Trophoblast cell (in vitro differentiated cells and primary cell): ENCODE measurements at regions not wholly inside any gene's neighbourhood (a gene's known extent, or its start where the extent isn't known, plus 50 kb on each side); places are given as distances from the start of the nearest gene placed in this dataset.
"Not testable (repeated sequence)": the region's sequence is repeated elsewhere in the genome, so short reads cannot be mapped to it uniquely, and the experiment has no call there.

Experiments used
- DNase-seq, 2 donors: peaks; one replicate each; pipeline ENCODE4 v3.0.0-alpha.2; 2016
- H2AFZ ChIP-seq: 2 replicates; pipeline ENCODE4 v1.6.1; 2013; ENCODE audit warnings: low read length, moderate library complexity, mild to moderate bottlenecking; ENCODE audit not compliant: insufficient read depth, poor library complexity
- H2AK5ac ChIP-seq: 2 replicates; pipeline ENCODE4 v1.6.1; 2013; ENCODE audit warnings: mild to moderate bottlenecking, low read length
- H2BK120ac ChIP-seq: 2 replicates; pipeline ENCODE4 v1.6.1; 2013; ENCODE audit warnings: low read length, mild to moderate bottlenecking, moderate library complexity; ENCODE audit not compliant: insufficient read depth, poor library complexity
- H2BK12ac ChIP-seq: 2 replicates; pipeline ENCODE4 v1.6.1; 2013; ENCODE audit warnings: mild to moderate bottlenecking, low read length, moderate library complexity
- H2BK5ac ChIP-seq: 2 replicates; pipeline ENCODE4 v1.6.1; 2013; ENCODE audit warnings: low read length, low read depth, moderate library complexity, mild to moderate bottlenecking; ENCODE audit not compliant: poor library complexity
- H3K14ac ChIP-seq: 2 replicates; pipeline ENCODE4 v1.6.1; 2013; ENCODE audit warnings: mild to moderate bottlenecking, low read length
- H3K18ac ChIP-seq: 2 replicates; pipeline ENCODE4 v1.6.1; 2013; ENCODE audit warnings: mild to moderate bottlenecking, low read length
- H3K23ac ChIP-seq: 2 replicates; pipeline ENCODE4 v1.6.1; 2013; ENCODE audit warnings: low read length
- H3K27ac ChIP-seq: 2 replicates; pipeline ENCODE4 v1.5.1; 2013; ENCODE audit warnings: low read depth, mild to moderate bottlenecking, inconsistent platforms, low read length, moderate library complexity
- H3K27me3 ChIP-seq: 2 replicates; pipeline ENCODE4 v1.6.1; 2013; ENCODE audit warnings: inconsistent platforms, mild to moderate bottlenecking, low read length, moderate library complexity; ENCODE audit not compliant: insufficient read depth
- H3K36me3 ChIP-seq, 2 experiments: 1 replicate in 1 of 2; 2 replicates in 1 of 2; pipeline ENCODE4 v1.6.1; 2013; ENCODE audit warnings: low read length in 2 of 2, mild to moderate bottlenecking in 2 of 2, moderate library complexity in 1 of 2; ENCODE audit not compliant: insufficient read depth in 2 of 2, control insufficient read depth in 1 of 2
- H3K4ac ChIP-seq: 2 replicates; pipeline ENCODE4 v1.6.1; 2013; ENCODE audit warnings: low read depth, mild to moderate bottlenecking, low read length, moderate library complexity
- H3K4me1 ChIP-seq, 2 experiments: 1 replicate in 1 of 2; 2 replicates in 1 of 2; pipeline ENCODE4 v1.6.1; 2013; ENCODE audit warnings: low read length in 2 of 2, mild to moderate bottlenecking in 2 of 2, moderate library complexity in 1 of 2; ENCODE audit not compliant: insufficient read depth in 2 of 2, control insufficient read depth in 1 of 2
- H3K4me2 ChIP-seq: 2 replicates; pipeline ENCODE4 v1.6.1; 2013; ENCODE audit warnings: inconsistent platforms, mild to moderate bottlenecking, low read length, moderate library complexity
- H3K4me3 ChIP-seq: 2 replicates; pipeline ENCODE4 v1.5.1; 2013; ENCODE audit warnings: mild to moderate bottlenecking, low read depth, low read length, inconsistent platforms
- H3K79me1 ChIP-seq: one replicate; pipeline ENCODE4 v1.6.1; 2013; ENCODE audit warnings: low read length
- H3K79me2 ChIP-seq: 2 replicates; pipeline ENCODE4 v1.6.1; 2013; ENCODE audit warnings: low read length, mild to moderate bottlenecking; ENCODE audit not compliant: control insufficient read depth, insufficient read depth, poor library complexity
- H3K9ac ChIP-seq: 2 replicates; pipeline ENCODE4 v1.6.1; 2013; ENCODE audit warnings: mild to moderate bottlenecking, low read length
- H3K9me3 ChIP-seq: 2 replicates; pipeline ENCODE4 v1.6.1; 2013; ENCODE audit warnings: low read depth, mild to moderate bottlenecking, control low read depth, inconsistent platforms, low read length; ENCODE audit not compliant: insufficient read depth
- H4K12ac ChIP-seq: 2 replicates; pipeline ENCODE4 v1.6.1; 2013; ENCODE audit warnings: low read depth, mild to moderate bottlenecking, low read length, moderate library complexity
- H4K8ac ChIP-seq: 2 replicates; pipeline ENCODE4 v1.6.1; 2013; ENCODE audit warnings: low read depth, mild to moderate bottlenecking, low read length, moderate library complexity
- H4K91ac ChIP-seq: one replicate; pipeline ENCODE4 v1.6.1; 2013; ENCODE audit warnings: low read depth, mild to moderate bottlenecking, low read length, moderate library complexity
- WGBS: extraction: QIAGEN DNeasy Blood & Tissue Kit; methylation state at CpG from one replicate; pipeline ENCODE4 v1.1.7; 2013; ENCODE audit warnings: missing lambda C conversion rate; ENCODE audit not compliant: insufficient read length, insufficient coverage; ENCODE audit errors: extremely low coverage; 5-methylcytosine and 5-hydroxymethylcytosine counted together

GRCh38 chr2:84055816-84056215, 403.3 kb downstream of the SUCLG1 start:
- Histone ChIP-seq H4K91ac (no peak overlapping the region), H3K4me2 (no peak overlapping the region), H3K4me1 (no peaks in the 10 kb centered on the region), H3K79me1 (no peaks in the 10 kb centered on the region), H3K9me3 (no peaks in the 10 kb centered on the region), H3K14ac (no peak overlapping the region), H2BK5ac (no peak overlapping the region), H3K9ac (no peak overlapping the region), H3K79me2 (no peaks in the 10 kb centered on the region), H3K27ac (no peak overlapping the region), H3K27me3 (no peaks in the 10 kb centered on the region), H3K36me3 (no peaks in the 10 kb centered on the region), H2AK5ac (no peak overlapping the region), H3K4ac (no peak overlapping the region), H2BK120ac (no peak overlapping the region), H4K8ac (no peak overlapping the region), H3K18ac (no peak overlapping the region), H2AFZ (no peak overlapping the region), H2BK12ac (no peak overlapping the region), H4K12ac (no peak overlapping the region), H3K4me3 (no peak overlapping the region), H3K23ac (no peak overlapping the region)
- WGBS: no CpG with 5 or more reads among the region's 1 CpG
- no peak for DNase-seq

DNA sequence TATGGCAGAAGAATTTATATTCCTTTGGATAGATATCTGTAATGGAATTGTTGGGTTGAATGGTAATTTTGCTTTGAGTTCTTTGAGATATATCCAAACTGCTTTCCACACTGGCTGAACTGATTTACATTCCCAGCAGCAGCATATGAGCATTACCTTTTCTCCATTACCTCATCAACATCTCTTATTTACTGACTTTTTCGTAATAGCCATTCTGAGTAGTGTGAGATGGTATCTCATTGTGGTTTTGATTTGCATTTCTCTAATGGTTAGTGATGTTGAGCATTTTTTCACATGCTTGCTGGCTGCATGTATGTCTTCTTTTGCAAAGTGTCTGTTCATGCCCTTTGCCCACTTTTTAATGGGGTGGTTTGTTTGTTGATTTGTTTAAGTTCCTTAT, 404.5 kb downstream of the SUCLG1 start:
- H4K12ac ChIP-seq, H3K14ac ChIP-seq, H4K91ac ChIP-seq, H3K79me2 ChIP-seq, H3K9me3 ChIP-seq, H3K4me3 ChIP-seq, H3K79me1 ChIP-seq, H3K36me3 ChIP-seq, H2BK5ac ChIP-seq, H2AFZ ChIP-seq, H3K27me3 ChIP-seq, H3K4me2 ChIP-seq, H3K9ac ChIP-seq, H3K23ac ChIP-seq, H3K4ac ChIP-seq, H3K27ac ChIP-seq, H3K18ac ChIP-seq, H4K8ac ChIP-seq, H2BK120ac ChIP-seq, H2BK12ac ChIP-seq, H3K4me1 ChIP-seq, DNase-seq, H2AK5ac ChIP-seq: not testable (repeated sequence)
- no CpG with 5 or more reads among the region's 1 CpG for WGBS

DNA sequence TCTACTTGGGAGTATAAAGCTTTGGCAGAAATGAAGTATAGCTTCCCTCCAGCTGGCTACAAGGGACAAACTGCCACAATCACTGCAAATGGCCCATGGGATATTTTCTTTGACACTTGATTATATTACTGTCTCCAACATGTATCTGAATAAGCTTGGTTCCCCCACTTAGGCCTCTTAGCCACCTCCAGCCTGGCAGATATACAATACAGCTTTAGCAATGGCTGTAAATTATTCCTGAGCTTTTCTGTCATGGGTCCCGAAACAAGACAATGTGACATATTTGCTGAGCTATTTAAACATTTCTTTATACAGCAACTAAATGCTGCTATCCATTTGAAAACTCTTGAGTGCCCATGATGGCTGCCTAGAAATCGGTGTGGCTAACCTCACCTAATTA, 406.2 kb downstream of the SUCLG1 start:
- H3K4me2 ChIP-seq: no peak overlapping the region
- H3K36me3 ChIP-seq: no peaks in the 10 kb centered on the region
- no peak overlapping the region for H3K23ac ChIP-seq
- no peak overlapping the region for H2BK120ac ChIP-seq
- H4K12ac ChIP-seq: no peak overlapping the region
- no peak overlapping the region for H2BK12ac ChIP-seq
- no CpG with 5 or more reads among the region's 2 CpGs for WGBS
- H3K4me1 ChIP-seq: no peaks in the 10 kb centered on the region
- H2AK5ac ChIP-seq: no peak overlapping the region
- H3K27me3 ChIP-seq: no peaks in the 10 kb centered on the region
- H3K9me3 ChIP-seq: no peaks in the 10 kb centered on the region
- no peak overlapping the region for H3K18ac ChIP-seq
- H2BK5ac ChIP-seq: no peak overlapping the region
- no peak for DNase-seq
- H3K4ac ChIP-seq: no peak overlapping the region
- H3K9ac ChIP-seq: no peak overlapping the region
- no peak overlapping the region for H3K27ac ChIP-seq
- H3K79me1 ChIP-seq: no peaks in the 10 kb centered on the region
- H3K4me3 ChIP-seq: no peak overlapping the region
- H3K79me2 ChIP-seq: no peaks in the 10 kb centered on the region
- H4K8ac ChIP-seq: no peak overlapping the region
- no peak overlapping the region for H2AFZ ChIP-seq
- no peak overlapping the region for H4K91ac ChIP-seq
- H3K14ac ChIP-seq: no peak overlapping the region

- Histone ChIP-seq H3K4me3 (no peak overlapping the region), H2BK5ac (no peak overlapping the region), H3K79me2 (no peaks in the 10 kb centered on the region), H4K12ac (no peak overlapping the region), H2BK12ac (no peak overlapping the region), H3K27ac (no peak overlapping the region), H3K79me1 (no peaks in the 10 kb centered on the region), H2AFZ (no peak overlapping the region), H2BK120ac (no peak overlapping the region), H4K8ac (no peak overlapping the region), H3K27me3 (no peaks in the 10 kb centered on the region), H2AK5ac (no peak overlapping the region), H3K9me3 (no peaks in the 10 kb centered on the region), H3K18ac (no peak overlapping the region), H3K14ac (no peak overlapping the region), H3K9ac (no peak overlapping the region), H4K91ac (no peak overlapping the region), H3K4me2 (no peak overlapping the region), H3K4me1 (no peaks in the 10 kb centered on the region), H3K36me3 (no peaks in the 10 kb centered on the region), H3K23ac (no peak overlapping the region), H3K4ac (no peak overlapping the region)
- DNase-seq: peak in 1 of 2 donors; percentile 34
- WGBS: no CpG with 5 or more reads among the region's 2 CpGs
Measured at GRCh38 chr2:84052043-84052442, 407.0 kb downstream of the SUCLG1 start.
